ENCODE measurements at regions not wholly inside any gene's neighbourhood (a gene's known extent, or its start where the extent isn't known, plus 50 kb on each side); places are given as distances from the start of the nearest gene placed in this dataset.

GRCh38 chr9:13629067-13629466 lies 349.6 kb upstream of the MPDZ start:
- no peak for DNase-seq

- no peak for DNase-seq
Measured at GRCh38 chr9:13628526-13628925, 349.0 kb upstream of the MPDZ start.

DNA sequence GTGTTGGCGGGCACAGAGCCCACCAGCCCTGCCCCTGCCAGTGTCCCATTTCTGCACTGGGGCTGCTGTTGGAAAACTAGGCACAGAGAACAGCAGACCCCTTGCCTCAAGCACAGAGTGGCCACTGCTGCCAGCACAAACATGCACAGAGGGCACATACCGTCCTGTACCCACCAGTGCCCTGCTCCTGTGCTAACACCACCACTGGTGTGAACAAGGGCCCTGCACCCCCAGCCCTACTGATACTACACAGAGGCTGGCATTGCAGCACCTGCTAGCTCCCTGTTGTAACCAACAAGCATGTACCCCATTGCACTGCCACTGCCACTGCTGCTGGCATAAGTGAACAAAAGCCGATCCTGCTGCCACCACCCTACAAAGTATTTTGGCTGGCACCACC lies 348.0 kb upstream of the MPDZ start:
- no peak for DNase-seq

DNA sequence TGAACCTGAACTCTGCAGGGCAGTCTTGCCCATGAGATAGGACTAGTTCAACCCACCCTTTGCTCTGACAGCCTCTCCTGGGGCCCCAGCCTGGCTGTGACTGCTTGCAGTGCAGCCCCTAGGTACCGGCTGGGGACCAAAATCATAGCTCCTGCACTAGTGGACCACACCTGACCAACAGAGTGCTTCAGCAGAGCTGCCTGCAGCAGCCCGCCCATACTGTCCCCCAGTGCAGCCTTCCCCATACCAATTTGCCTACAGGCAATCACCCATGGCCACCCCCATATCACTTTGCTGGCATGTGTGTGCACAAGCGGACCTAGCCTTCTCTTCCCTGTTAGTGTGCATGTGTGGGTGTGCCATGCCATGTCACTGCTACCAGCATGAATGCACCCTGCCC lies 347.6 kb upstream of the MPDZ start:
- no peak for DNase-seq

DNA sequence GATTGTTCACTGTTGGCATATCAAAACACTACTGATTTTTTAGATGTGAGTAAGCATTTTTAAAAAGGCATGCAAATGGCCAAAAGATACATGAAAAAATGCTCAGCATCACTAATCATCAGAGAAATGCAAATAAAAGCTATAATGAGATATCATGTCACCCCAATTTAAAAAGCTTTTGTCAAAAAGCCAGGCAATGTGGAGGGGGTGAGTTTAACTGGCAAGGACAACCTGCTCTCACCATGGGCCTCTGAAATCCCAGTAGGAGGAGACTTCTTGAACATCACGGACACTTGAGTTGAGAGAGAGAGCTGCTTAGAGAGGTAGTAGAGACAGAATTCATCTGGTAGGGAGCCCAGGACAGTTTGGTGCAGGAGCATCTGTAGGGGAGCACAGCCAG lies 347.1 kb upstream of the MPDZ start:
- no peak for DNase-seq

DNA sequence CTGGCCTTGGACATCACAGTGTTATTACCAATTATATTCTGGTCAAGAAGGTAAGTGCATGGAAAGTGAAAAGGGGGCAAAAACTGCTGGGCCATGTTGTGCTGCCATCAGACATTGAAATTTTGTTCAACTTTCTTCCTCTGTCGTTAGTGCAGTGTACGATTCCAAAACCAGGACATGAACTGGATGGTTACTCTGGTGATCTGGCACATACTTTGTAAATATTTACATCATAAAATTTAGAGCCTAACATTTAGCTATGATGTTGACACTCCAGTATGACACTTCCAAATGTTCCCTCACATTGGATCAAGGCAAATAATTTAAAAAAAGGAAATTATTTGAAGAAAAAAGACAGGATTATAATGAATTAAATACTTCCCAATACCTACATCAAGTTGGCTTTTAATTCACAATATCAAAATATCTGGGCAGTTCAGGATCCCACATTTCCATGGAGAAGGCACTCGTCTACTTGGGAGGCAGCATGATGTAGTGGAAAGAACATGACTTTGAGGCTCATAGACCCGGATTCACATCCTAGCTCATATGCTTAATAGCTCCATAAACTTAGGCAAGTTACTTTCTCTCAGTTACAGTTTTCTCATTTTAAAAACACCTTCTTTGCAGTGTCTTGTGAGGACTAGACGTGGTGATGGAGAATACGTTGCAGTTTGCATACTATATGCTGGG lies 342.5 kb upstream of the MPDZ start:
- no peak for DNase-seq

- no peak for DNase-seq
Measured at GRCh38 chr9:13616491-13617035, 337.1 kb upstream of the MPDZ start.

- no peak for DNase-seq
Measured at GRCh38 chr9:13615660-13616490, 336.4 kb upstream of the MPDZ start.

DNA sequence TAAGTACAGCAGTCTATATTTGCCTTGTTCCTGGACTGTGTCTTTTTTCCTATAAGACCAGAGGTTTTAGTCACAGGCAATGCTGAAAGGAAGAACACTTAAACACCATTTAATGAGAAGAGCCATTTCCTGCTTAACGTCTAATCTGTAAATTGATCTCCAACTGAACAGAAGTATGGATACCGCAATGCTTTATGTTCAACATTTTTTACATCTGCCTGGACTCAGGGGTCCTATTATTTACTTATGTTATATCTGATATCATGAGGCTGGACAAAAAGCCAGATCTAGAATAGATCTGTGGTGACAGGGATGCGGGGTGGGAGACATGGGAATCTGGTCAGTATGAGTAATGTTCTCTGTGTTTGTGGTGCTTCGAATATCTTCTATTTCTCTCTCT lies 334.6 kb upstream of the MPDZ start:
- DNase-seq = no peak

GRCh38 chr9:13613296-13613695 lies 333.8 kb upstream of the MPDZ start:
- no peak for DNase-seq

DNA sequence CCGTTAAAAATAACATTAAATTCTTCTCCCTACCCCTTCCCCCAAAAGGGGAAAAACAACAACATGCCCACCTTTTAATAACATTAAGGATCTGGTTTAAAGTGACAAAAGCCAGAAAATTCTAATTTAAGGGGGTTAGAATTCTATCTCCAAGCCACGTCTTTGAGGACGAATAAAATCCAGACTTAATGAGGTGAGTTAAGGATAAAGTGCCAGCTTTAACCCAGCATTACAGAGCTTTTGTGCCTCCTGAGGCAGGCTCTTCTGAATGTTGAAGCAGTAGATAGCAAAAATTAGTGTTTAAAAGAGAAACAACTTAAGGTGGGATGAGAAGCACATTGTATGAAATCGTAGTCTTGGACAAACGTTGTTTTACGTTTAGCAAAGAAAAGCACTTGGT lies 329.0 kb upstream of the MPDZ start:
- DNase-seq = no peak

GRCh38 chr9:13607481-13608441 lies 328.3 kb upstream of the MPDZ start:
- DNase-seq = no peak

- no peak for DNase-seq
Measured at GRCh38 chr9:13606586-13606985, 327.1 kb upstream of the MPDZ start.

- no peak for DNase-seq
Measured at GRCh38 chr9:13603921-13604320, 324.4 kb upstream of the MPDZ start.

GRCh38 chr9:13598738-13599137 lies 319.2 kb upstream of the MPDZ start:
- DNase-seq = no peak

DNA sequence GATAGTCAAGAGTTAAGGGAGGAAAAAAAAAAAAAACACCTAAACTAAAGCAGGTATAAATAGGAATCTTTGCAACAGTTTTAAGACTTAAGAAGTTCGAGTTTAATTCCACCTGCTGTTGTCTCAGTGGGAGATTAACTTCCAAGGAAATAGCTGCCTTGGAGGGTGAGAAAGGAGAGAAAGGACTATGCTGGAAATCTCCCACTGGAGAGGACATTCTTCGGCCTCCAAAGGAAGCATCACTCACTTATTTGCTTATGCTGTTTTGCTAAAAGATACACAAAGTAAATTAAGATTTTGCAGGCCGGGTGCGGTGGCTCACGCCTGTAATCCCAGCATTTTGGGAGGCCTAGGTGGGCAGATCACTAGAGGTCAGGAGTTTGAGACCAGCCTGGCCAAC lies 317.9 kb upstream of the MPDZ start:
- DNase-seq = no peak

GRCh38 chr9:13597004-13597403 lies 317.5 kb upstream of the MPDZ start:
- no peak for DNase-seq

DNA sequence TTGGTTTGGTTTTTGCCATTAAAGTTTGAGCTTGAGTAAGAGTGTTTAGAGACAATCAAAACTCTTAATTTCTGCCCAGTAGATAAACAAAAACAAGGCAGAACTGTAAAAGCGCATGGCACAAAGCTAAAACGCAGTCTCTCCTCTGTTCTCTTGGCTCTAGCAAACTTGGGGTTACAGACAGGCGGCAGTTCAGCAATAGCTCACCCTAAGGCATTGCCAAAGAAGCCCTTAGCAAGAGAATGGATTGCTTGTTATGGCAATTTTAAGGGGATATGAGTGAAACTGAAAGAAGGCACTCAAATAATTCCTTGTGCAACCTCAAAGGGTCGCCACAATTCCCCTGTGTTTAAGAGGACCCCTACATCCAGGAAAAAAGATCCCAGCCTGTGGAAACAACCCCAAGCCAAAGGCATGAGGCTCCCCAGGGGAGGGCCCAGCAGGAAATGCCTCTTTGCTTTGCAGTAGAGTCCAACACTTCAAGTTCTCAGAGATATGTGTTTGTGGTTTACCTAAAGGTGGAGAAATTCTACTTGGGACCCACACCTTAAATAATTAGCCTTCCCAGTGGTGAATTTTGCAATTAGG lies 317.0 kb upstream of the MPDZ start:
- no peak for DNase-seq

DNA sequence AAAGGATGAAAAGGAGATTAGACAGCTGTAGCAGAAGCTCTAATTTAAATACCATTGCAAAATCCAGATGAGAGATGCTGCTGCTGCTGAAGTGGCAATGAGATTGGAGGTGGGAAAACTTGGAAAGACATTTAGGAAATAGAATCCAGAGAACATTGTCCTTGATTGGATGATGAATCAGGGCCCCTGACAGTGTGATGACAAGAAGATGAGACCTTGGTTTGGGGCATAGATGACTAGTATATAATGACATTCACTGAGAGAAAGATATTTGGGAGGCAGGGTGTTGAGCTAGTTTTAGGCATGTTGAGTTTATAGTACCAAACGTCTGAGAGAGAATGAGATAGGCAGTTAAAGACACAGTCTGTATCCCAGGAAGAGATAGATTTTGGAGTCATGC lies 311.5 kb upstream of the MPDZ start:
- no peak for DNase-seq

DNA sequence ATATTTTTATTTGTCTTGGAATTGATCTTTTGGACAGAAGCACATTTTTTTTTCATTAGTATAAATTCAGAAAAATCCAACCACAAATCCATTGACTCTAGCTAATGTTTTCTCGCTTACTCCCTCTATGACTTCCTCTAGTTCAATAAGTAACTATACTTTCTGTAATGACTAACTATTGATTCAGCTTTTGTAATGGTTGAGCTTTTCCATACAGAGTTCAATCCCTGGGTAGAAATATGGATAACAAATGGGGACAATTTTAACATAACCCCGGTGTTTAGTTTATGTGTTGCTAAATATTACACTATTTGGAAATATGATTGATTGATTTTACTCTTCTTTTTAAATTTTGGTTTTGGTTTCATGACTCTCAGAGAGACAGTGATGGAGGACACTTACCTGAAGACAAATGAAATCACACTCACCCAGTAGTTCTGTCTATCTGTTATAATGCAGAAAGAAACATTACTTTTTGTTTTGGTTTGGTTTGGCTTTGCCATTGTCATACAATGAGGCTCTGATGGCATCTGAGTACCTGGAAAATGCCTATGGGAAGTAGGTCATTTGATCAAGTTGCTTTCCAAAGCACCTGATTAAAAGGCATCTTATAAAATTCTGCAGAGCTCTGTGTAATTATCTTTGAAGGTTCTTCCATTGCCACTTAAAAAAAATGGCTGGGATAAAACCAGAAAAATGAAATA lies 309.7 kb upstream of the MPDZ start:
- no peak for DNase-seq

- peak; percentile 37 for DNase-seq
Measured at GRCh38 chr9:13588151-13589033, 308.9 kb upstream of the MPDZ start.
